ENCODE measurements at regions not wholly inside any gene's neighbourhood (a gene's known extent, or its start where the extent isn't known, plus 50 kb on each side); places are given as distances from the start of the nearest gene placed in this dataset.
A peak's percentile ranks its signal among the peaks of the same experiment; 100 is the strongest.

GRCh38 chr9:28073270-28073669 is 500.0 kb upstream of the C9orf72 start:
- TF ChIP-seq CTCF (IDR thresholded peaks at IDR 0.05): peak; percentile 88
- TF ChIP-seq EZH2 (IDR thresholded peaks at IDR 0.05): no peak

Measured in neural progenitor cell (in vitro differentiated cells).